ENCODE measurements at regions not wholly inside any gene's neighbourhood (a gene's known extent, or its start where the extent isn't known, plus 50 kb on each side); places are given as distances from the start of the nearest gene placed in this dataset.

GRCh38 chr4:11768251-11768972 is 339.7 kb upstream of the HS3ST1 start:
- H3K4me1 ChIP-seq = no peaks in the 10 kb centered on the region
- DNase-seq (ENCODE audit: low spot score in 2 of 2) = no peak
- H3K9me3 ChIP-seq = no peaks in the 10 kb centered on the region
- H3K27ac ChIP-seq = no peak overlapping the region
- TF ChIP-seq POLR2A (IDR thresholded peaks at IDR 0.05) (no peak), POLR2AphosphoS5 (IDR thresholded peaks at IDR 0.05) (no peak), EP300 (IDR thresholded peaks at IDR 0.05) (no peak)
- TF ChIP-seq, protein P1, sequence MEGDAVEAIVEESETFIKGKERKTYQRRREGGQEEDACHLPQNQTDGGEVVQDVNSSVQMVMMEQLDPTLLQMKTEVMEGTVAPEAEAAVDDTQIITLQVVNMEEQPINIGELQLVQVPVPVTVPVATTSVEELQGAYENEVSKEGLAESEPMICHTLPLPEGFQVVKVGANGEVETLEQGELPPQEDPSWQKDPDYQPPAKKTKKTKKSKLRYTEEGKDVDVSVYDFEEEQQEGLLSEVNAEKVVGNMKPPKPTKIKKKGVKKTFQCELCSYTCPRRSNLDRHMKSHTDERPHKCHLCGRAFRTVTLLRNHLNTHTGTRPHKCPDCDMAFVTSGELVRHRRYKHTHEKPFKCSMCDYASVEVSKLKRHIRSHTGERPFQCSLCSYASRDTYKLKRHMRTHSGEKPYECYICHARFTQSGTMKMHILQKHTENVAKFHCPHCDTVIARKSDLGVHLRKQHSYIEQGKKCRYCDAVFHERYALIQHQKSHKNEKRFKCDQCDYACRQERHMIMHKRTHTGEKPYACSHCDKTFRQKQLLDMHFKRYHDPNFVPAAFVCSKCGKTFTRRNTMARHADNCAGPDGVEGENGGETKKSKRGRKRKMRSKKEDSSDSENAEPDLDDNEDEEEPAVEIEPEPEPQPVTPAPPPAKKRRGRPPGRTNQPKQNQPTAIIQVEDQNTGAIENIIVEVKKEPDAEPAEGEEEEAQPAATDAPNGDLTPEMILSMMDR (IDR thresholded peaks at IDR 0.05) = no peak
- H3K4me3 ChIP-seq = no peak overlapping the region
- no peaks in the 10 kb centered on the region for H3K36me3 ChIP-seq
- H3K27me3 ChIP-seq = no peaks in the 10 kb centered on the region
- WGBS = 69% methylated on average over 7 of the region's 7 CpGs

GRCh38 chr4:11765849-11766453 is 337.3 kb upstream of the HS3ST1 start:
- WGBS = 30% methylated on average over 4 of the region's 4 CpGs
- DNase-seq (ENCODE audit: low spot score in 2 of 2) = no peak
- TF ChIP-seq, protein P1 (IDR thresholded peaks at IDR 0.05) = peak in 1 of 2 donors; percentile 59
- TF ChIP-seq EP300 (IDR thresholded peaks at IDR 0.05) (no peak), POLR2AphosphoS5 (IDR thresholded peaks at IDR 0.05) (no peak)

DNA sequence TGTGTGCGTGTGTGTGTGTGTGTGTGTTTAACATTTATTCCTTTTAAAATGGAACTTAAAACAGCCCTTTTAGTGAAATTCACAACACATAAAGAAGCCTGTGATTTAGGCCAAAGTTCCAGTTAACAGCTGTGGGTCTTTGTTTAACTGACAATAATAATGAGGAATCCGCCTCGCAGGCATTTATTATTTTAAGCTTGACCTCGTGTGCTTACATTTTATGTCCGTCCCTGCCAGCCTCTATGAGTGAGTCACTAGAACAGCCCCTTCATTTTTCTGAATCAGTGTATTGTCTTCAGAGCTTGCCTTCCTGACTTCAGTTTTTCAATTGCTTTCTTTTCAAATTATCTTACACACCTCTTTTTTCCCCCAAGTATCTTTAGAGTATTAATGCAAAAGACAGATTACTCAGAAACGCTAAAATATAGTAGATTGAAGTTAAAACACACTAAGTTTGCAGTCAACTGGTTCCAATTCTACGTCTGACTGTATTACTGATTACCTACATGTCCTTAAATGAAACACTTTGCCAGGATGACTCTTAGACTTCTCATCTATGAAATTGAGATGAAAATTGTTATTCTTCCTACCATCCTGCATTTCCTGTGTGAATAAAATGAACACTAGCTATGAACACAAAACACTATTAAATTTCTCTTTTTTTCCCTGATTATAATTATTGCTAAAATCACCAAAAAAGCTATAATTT is 319.6 kb upstream of the HS3ST1 start:
- peaks cover 3% of the 10 kb centered on the region for H3K4me1 ChIP-seq
- H3K9me3 ChIP-seq = no peaks in the 10 kb centered on the region
- TF ChIP-seq POLR2A (IDR thresholded peaks at IDR 0.05) = no peak
- TF ChIP-seq POLR2AphosphoS5 (IDR thresholded peaks at IDR 0.05) = no peak
- TF ChIP-seq, protein P1 (IDR thresholded peaks at IDR 0.05) = no peak
- TF ChIP-seq EP300 (IDR thresholded peaks at IDR 0.05) = no peak

More at GRCh38 chr4:11765849-11766453, 337.3 kb upstream of the HS3ST1 start:
- Histone ChIP-seq H3K27ac (no peak overlapping the region), H3K27me3 (no peaks in the 10 kb centered on the region), H3K36me3 (no peaks in the 10 kb centered on the region), H3K4me1 (no peaks in the 10 kb centered on the region), H3K4me3 (no peak overlapping the region), H3K9me3 (no peaks in the 10 kb centered on the region)

GRCh38 chr4:11746734-11747133 is 318.0 kb upstream of the HS3ST1 start:
- WGBS = 27% methylated on average over 4 of the region's 4 CpGs
- H3K27ac ChIP-seq = no peak overlapping the region
- no peak for TF ChIP-seq POLR2A (IDR thresholded peaks at IDR 0.05)
- no peak for TF ChIP-seq POLR2AphosphoS5 (IDR thresholded peaks at IDR 0.05)
- TF ChIP-seq, protein P1 (IDR thresholded peaks at IDR 0.05) = no peak
- no peak for TF ChIP-seq EP300 (IDR thresholded peaks at IDR 0.05)
- H3K4me3 ChIP-seq = no peak overlapping the region
- H3K9me3 ChIP-seq = no peaks in the 10 kb centered on the region
- H3K36me3 ChIP-seq = no peaks in the 10 kb centered on the region
- DNase-seq (ENCODE audit: low spot score in 2 of 2) = no peak
- no peaks in the 10 kb centered on the region for H3K27me3 ChIP-seq
- H3K4me1 ChIP-seq = peaks cover 3% of the 10 kb centered on the region

More for the DNA sequence above, 319.6 kb upstream of the HS3ST1 start:
- DNase-seq (ENCODE audit: low spot score in 2 of 2) = no peak
- no peaks in the 10 kb centered on the region for H3K36me3 ChIP-seq
- no peak overlapping the region for H3K27ac ChIP-seq
- H3K4me3 ChIP-seq = no peak overlapping the region
- WGBS = 48% methylated on average over 7 of the region's 7 CpGs
- H3K27me3 ChIP-seq = no peaks in the 10 kb centered on the region

DNA sequence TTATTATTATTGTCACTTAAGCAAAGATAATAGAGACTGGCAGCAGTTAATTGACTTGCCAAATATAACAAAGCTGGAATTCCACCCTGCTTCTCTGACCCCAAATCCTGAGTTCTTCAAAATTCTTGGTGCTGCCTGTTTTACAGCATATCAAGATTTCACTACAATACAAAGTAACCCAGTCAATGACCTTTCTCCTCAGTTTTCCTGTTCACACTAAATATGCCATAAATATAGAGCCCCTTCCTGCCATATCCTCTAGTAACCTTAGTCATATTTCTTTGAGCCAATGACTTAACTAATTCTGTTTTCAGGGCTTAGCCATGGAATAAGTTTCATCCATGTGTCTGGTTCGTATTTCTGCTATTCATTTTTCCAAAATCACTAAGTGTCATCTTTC is 315.3 kb upstream of the HS3ST1 start:
- Histone ChIP-seq H3K4me3 (no peak overlapping the region), H3K4me1 (peaks cover 3% of the 10 kb centered on the region), H3K27ac (no peak overlapping the region), H3K36me3 (no peaks in the 10 kb centered on the region), H3K9me3 (no peaks in the 10 kb centered on the region), H3K27me3 (no peaks in the 10 kb centered on the region)
- 67% methylated on average over 1 of the region's 1 CpG for WGBS
- DNase-seq (ENCODE audit: low spot score in 2 of 2) = no peak
- TF ChIP-seq, protein P1 (IDR thresholded peaks at IDR 0.05) = no peak
- no peak for TF ChIP-seq POLR2A (IDR thresholded peaks at IDR 0.05)
